Ascending aorta (tissue), 2 donors: ENCODE measurements at regions not wholly inside any gene's neighbourhood (a gene's known extent, or its start where the extent isn't known, plus 50 kb on each side); places are given as distances from the start of the nearest gene placed in this dataset.
A peak's percentile ranks its signal among the peaks of the same experiment; 100 is the strongest.

Experiments used
- DNase-seq, 2 donors: peaks; one replicate each; pipeline ENCODE4 v3.0.0-alpha.2; 2019; ENCODE audit warnings: low spot score in 2 of 2
- H3K27ac ChIP-seq, 2 donors: fragments of 200-600 bp; sonication (generic); one replicate each; pipeline ENCODE4 v1.5.1; 2016 to 2017; ENCODE audit warnings: mild to moderate bottlenecking in 1 of 2
- H3K27me3 ChIP-seq: fragments of 200-600 bp; sonication (generic); one replicate; pipeline ENCODE4 v1.5.1; 2017
- H3K36me3 ChIP-seq, 2 donors: fragments of 200-600 bp; sonication (generic); one replicate each; pipeline ENCODE4 v1.5.1; 2016
- H3K4me1 ChIP-seq, 2 donors: fragments of 200-600 bp; sonication (generic); one replicate each; pipeline ENCODE4 v1.5.1; 2016 to 2017; ENCODE audit warnings: mild to moderate bottlenecking in 1 of 2
- H3K4me3 ChIP-seq, 2 donors: fragments of 200-600 bp; sonication (generic); one replicate each; pipeline ENCODE4 v1.5.1; 2016 to 2017; ENCODE audit warnings: mild to moderate bottlenecking in 1 of 2
- H3K9me3 ChIP-seq, 2 donors: fragments of 200-600 bp; sonication (generic); one replicate each; pipeline ENCODE4 v1.5.1; 2016
- intact Hi-C: fragments of 100-400 bp; cut with DNase I; formaldehyde crosslinking; loops from one replicate; pipeline ENCODE4 v1.15.1; 2023
- TF ChIP-seq, protein P1 (sequence below), 3 experiments: fragments of 200-600 bp in 2 of 3; fragments of 450-650 bp in 1 of 3; sonication (generic) in 2 of 3; IDR thresholded peaks; one replicate each; pipeline ENCODE4 v1.5.1; 2016 to 2019; ENCODE audit warnings: antibody characterized with exemption in 3 of 3, mild to moderate bottlenecking in 1 of 3, moderate library complexity in 1 of 3

DNA sequence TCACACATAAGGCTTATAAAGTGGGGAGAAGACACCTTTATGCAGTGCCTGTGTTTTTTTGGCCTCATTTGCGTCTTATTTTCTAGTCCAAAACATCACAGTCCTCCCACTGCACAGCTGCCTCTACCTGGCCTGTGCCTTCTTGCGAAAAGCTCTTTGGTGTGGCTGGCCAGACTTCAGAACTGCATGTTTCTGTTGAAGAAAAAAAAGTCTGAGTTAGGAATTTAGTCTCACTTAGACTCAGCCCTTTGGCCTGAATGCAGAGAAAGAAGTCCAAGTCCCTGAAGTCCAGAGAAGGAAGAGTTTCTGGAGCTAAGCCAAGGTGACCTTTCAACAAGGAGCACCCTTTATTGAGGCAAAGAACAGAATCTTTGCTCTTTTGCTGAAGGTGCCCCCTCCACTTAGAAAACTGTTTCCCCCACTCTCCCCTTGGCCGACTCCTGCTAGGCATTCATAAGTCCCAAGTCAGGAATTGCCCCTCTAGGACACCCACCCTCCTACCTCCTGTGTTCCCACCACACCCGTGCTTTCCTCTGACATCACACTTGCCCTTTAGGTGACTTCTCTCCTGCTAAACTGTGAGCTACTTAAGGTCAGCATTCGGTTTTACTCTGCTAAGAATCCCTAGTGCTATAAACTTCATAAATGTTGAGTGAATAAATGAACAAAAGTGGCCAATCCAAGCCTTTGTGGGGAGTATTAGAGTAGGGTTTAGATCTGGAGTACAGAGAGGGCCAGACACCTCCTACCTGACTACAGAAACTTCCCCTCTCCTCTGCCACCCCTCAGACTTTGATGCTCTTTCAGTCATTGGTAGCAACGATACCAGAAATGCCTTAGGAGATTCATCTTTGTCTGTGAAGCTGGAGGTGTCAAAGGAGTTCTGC, 226.8 kb downstream of the LACC1 start:
- no peaks in the 10 kb centered on the region for H3K27me3 ChIP-seq
- peaks cover 10 to 20% of the 10 kb centered on the region in 2 donors for H3K4me1 ChIP-seq
- H3K4me3 ChIP-seq = no peak overlapping the region
- intact Hi-C loops = no loop called here
- no peak for DNase-seq
- H3K36me3 ChIP-seq = no peaks in the 10 kb centered on the region
- TF ChIP-seq, protein P1, sequence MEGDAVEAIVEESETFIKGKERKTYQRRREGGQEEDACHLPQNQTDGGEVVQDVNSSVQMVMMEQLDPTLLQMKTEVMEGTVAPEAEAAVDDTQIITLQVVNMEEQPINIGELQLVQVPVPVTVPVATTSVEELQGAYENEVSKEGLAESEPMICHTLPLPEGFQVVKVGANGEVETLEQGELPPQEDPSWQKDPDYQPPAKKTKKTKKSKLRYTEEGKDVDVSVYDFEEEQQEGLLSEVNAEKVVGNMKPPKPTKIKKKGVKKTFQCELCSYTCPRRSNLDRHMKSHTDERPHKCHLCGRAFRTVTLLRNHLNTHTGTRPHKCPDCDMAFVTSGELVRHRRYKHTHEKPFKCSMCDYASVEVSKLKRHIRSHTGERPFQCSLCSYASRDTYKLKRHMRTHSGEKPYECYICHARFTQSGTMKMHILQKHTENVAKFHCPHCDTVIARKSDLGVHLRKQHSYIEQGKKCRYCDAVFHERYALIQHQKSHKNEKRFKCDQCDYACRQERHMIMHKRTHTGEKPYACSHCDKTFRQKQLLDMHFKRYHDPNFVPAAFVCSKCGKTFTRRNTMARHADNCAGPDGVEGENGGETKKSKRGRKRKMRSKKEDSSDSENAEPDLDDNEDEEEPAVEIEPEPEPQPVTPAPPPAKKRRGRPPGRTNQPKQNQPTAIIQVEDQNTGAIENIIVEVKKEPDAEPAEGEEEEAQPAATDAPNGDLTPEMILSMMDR (IDR thresholded peaks at IDR 0.05) = no peak
- H3K9me3 ChIP-seq = no peaks in the 10 kb centered on the region
- no peak overlapping the region for H3K27ac ChIP-seq

DNA sequence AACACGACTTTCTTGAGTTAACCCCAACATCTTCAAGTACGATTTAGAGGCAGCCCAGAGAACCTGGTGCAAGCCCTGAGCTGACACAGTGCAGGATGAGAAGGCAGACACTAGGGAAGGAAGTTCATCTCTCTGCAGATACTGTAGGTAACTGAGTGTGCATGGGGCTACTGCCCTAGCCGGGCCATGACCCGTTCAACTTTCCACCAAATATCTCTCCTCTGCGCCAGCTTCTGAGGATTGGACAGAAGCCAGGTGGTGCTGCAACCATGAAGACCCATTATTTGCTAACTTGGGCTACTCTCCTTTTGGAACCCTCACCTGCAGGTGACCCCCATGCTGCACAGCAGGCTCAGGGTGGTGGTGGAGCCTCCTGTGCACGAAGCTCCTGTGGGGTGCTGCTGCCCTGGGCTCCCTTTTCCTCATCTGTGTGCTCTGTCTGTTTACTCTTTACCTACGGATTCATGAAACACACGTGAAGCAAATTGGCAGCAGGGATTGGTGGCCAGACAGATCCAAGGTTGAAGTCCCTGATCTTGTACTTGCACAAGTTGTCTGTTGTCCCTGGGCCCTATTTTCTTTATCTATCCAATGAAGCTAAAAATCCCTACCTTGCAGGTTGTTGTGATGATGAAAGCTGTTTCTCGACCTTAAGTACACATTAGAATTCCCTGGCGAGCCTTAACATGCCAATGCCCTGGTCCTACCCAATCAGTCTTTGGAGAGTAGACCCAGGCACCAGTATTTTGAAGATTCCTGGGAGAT, 227.8 kb downstream of the LACC1 start:
- intact Hi-C loops = no loop called here
- Histone ChIP-seq H3K27ac (no peak overlapping the region), H3K9me3 (no peaks in the 10 kb centered on the region), H3K27me3 (no peaks in the 10 kb centered on the region), H3K36me3 (no peaks in the 10 kb centered on the region), H3K4me1 (peaks cover 10 to 24% of the 10 kb centered on the region in 2 donors), H3K4me3 (no peak overlapping the region)
- no peak for DNase-seq
- TF ChIP-seq, protein P1 (IDR thresholded peaks at IDR 0.05) = no peak

DNA sequence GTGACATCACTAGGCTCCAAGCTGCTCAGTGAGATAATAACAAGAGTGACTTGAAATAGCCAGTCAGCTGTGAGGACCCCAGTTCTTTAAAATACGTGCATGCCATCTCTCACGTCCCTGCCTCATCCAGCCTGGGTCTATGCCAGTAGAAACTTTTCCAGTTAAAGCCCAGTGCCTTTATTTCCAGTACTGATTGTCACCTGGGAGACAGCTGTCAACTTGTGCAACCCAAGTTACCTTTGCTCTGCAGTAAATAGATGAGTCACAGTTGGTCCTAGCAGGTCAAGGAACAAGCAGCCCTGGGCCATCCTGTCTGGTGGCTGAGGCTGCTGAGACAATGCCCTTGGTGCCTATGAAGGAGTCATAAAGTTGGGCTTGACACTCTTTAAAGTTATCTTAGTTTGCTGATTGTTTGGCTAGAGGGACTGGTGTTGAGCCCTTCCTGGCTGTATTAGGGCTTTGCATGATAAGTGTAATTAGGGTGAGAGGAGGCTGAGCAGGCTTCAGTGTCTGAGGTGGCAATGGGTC, 228.7 kb downstream of the LACC1 start:
- Histone ChIP-seq H3K4me1 (peaks cover 10 to 27% of the 10 kb centered on the region in 2 donors), H3K27ac (no peak overlapping the region)
- TF ChIP-seq, protein P1 (IDR thresholded peaks at IDR 0.05) = no peak

DNA sequence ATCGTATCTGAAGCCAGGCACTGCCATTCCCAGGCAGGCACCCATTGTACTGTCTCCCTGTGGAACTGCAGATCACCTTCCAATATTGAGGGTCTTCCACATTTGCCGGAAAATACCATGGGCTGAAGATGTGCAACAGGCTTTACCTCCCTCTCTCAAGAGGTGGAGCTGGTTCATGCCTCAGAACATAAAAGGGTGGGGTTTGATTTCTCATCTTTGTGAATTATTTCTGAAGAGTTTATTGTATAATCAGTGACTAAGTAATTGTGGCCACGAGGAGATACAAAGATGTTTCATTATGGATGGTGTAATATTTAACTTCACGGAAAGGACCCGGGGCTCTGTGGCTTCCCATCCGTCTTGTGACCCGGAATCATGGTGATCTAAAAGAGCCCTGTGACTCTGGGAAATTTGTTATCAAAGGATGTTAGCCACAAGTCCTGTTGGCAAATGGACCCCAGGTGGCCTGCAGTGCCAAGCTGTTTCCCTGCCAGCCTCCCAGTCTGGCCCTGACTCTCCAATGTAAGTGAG, 230.5 kb downstream of the LACC1 start:
- no peak for DNase-seq
- Histone ChIP-seq H3K4me1 (peaks cover 10 to 27% of the 10 kb centered on the region in 2 donors), H3K4me3 (no peak overlapping the region), H3K27me3 (no peaks in the 10 kb centered on the region), H3K36me3 (no peaks in the 10 kb centered on the region), H3K27ac (no peak overlapping the region), H3K9me3 (no peaks in the 10 kb centered on the region)
- intact Hi-C loops = no loop called here
- TF ChIP-seq, protein P1 (IDR thresholded peaks at IDR 0.05) = no peak

More for the DNA sequence above, 228.7 kb downstream of the LACC1 start:
- Histone ChIP-seq H3K36me3 (no peaks in the 10 kb centered on the region), H3K4me3 (no peak overlapping the region), H3K9me3 (no peaks in the 10 kb centered on the region), H3K27me3 (no peaks in the 10 kb centered on the region)
- peak in 1 of 2 donors; percentile 67 for DNase-seq
- intact Hi-C loops = no loop called here

DNA sequence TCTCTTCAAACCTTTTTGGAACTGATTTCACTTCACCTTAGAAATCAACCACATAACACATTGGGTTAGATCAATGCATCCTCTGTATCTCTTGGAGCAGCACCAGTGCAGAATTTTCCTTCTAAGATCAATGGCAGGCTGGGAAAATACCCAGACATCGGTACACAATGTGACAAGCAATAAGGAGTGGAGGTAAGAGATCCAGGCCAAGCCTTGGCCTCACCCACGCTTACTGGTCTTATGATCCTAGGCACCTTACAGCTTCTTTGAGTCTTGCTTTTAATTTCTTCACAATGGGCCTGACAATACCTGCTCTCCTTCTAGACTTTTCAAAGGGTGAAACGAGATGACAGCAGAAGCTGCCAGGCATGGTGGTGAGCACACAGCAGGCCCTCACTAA, 232.0 kb downstream of the LACC1 start:
- H3K4me3 ChIP-seq = no peak overlapping the region
- no peaks in the 10 kb centered on the region for H3K27me3 ChIP-seq
- intact Hi-C loops = no loop called here
- H3K36me3 ChIP-seq = no peaks in the 10 kb centered on the region
- H3K27ac ChIP-seq = peak overlapping the region; percentile 35 to 51
- H3K4me1 ChIP-seq = peaks cover 3 to 21% of the 10 kb centered on the region in 2 donors
- TF ChIP-seq, protein P1 (IDR thresholded peaks at IDR 0.05) = no peak
- DNase-seq = no peak
- H3K9me3 ChIP-seq = no peaks in the 10 kb centered on the region
